Right lobe of liver (tissue), 4 donors: ENCODE measurements at regions not wholly inside any gene's neighbourhood (a gene's known extent, or its start where the extent isn't known, plus 50 kb on each side); places are given as distances from the start of the nearest gene placed in this dataset.

Experiments
- POLR2A ChIP-seq: fragments of 450-650 bp; IDR thresholded peaks from one replicate; pipeline ENCODE4 v1.6.1; 2017; ENCODE audit warnings: antibody characterized with exemption, mild to moderate bottlenecking
- TF ChIP-seq, protein P1 (sequence below), 4 donors: fragments of 200-600 bp in 3 of 4; fragments of 450-650 bp in 1 of 4; IDR thresholded peaks; one replicate each; pipeline versions ENCODE4 v1.5.1 to v1.8.0; 2016 to 2022; ENCODE audit warnings: antibody characterized with exemption in 4 of 4, mild to moderate bottlenecking in 2 of 4
- donor health status: DM: no; HTN: no; CAD: no.
- donor health status: DM: no; HTN: no; CAD: no.
- donor health status: DM: no; HTN: yes; CAD: no.

DNA sequence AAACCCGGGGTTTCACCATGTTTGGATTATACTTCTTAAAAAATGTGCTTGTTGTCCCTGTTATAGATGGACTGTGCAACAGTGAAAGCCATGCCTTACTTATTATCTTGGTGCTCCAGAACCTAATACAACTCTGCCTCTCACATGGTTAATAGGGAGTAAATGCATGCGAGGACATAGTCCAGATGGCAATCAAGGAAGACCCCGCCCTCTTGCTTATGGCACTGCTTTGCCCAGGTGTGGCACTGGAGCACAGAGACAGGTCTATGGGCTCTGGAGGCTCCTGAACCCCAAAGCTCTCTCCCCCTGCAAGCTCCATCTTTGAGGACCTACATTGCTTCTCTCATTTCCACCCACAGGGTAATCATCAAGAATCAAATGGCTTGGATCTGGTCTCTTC lies 162.1 kb upstream of the NTF3 start:
- TF ChIP-seq, protein P1, sequence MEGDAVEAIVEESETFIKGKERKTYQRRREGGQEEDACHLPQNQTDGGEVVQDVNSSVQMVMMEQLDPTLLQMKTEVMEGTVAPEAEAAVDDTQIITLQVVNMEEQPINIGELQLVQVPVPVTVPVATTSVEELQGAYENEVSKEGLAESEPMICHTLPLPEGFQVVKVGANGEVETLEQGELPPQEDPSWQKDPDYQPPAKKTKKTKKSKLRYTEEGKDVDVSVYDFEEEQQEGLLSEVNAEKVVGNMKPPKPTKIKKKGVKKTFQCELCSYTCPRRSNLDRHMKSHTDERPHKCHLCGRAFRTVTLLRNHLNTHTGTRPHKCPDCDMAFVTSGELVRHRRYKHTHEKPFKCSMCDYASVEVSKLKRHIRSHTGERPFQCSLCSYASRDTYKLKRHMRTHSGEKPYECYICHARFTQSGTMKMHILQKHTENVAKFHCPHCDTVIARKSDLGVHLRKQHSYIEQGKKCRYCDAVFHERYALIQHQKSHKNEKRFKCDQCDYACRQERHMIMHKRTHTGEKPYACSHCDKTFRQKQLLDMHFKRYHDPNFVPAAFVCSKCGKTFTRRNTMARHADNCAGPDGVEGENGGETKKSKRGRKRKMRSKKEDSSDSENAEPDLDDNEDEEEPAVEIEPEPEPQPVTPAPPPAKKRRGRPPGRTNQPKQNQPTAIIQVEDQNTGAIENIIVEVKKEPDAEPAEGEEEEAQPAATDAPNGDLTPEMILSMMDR (IDR thresholded peaks at IDR 0.05) = no peak
- TF ChIP-seq POLR2A = no peak
